ENCODE measurements at regions not wholly inside any gene's neighbourhood (a gene's known extent, or its start where the extent isn't known, plus 50 kb on each side); places are given as distances from the start of the nearest gene placed in this dataset.

GRCh38 chr16:48479955-48480354, 94.7 kb upstream of the SIAH1 start:
- TF ChIP-seq POLR2AphosphoS5 (IDR thresholded peaks at IDR 0.05; ENCODE audit: insufficient read depth, low read depth, low read length) (no peak), MAX (IDR thresholded peaks at IDR 0.05; ENCODE audit: insufficient read depth, insufficient read length) (no peak), CTCF (IDR thresholded peaks at IDR 0.05; ENCODE audit: extremely low read depth in 1 of 2, insufficient read depth in 1 of 2, low read depth in 1 of 2, low read length in 2 of 2) (no peak), POLR2A (IDR thresholded peaks at IDR 0.05; ENCODE audit: low read depth, low read length) (no peak), GATA2 (IDR thresholded peaks at IDR 0.05; ENCODE audit: insufficient read depth, insufficient read length, low read depth, low read length) (no peak), JUN (IDR thresholded peaks at IDR 0.05; ENCODE audit: borderline replicate concordance, insufficient read depth, insufficient read length, low read depth) (no peak), EZH2 (IDR thresholded peaks at IDR 0.05; ENCODE audit: borderline replicate concordance, low read depth, low read length, severe bottlenecking) (no peak)
- CTCF ChIA-PET: interaction anchor here (1.1 kb wide), 1 partner anchor 13 kb away, joined by 4 read pairs; no protein-coding TSS in a partner anchor
- no TSS peak for BruUV-seq (replicated peaks)
- H2AFZ ChIP-seq (ENCODE audit: low read depth, low read length): no peak overlapping the region
- H3K9ac ChIP-seq (replicated peaks; ENCODE audit: extremely low read depth, insufficient read depth, low read length): no peak overlapping the region
- H3K9me3 ChIP-seq (replicated peaks; ENCODE audit: control insufficient read depth, insufficient read depth, low read length): no peaks in the 10 kb centered on the region
- H3K27me3 ChIP-seq (ENCODE audit: control insufficient read depth in 2 of 2, insufficient read depth in 2 of 2, low read length in 2 of 2): peaks cover 0 to 2% of the 10 kb centered on the region in 2 experiments
- no peaks in the 10 kb centered on the region for H4K20me1 ChIP-seq (replicated peaks; ENCODE audit: control insufficient read depth, extremely low read depth, insufficient read depth, low read length)
- H3K27ac ChIP-seq (ENCODE audit: insufficient read depth, low read depth, low read length): no peak overlapping the region
- no peaks in the 10 kb centered on the region for H3K9me1 ChIP-seq (replicated peaks; ENCODE audit: control insufficient read depth, extremely low read depth, insufficient read depth, low read length)
- H3K36me3 ChIP-seq (ENCODE audit: control insufficient read depth in 2 of 2, extremely low read depth in 1 of 2, insufficient read depth in 2 of 2, low read length in 2 of 2): no peaks in the 10 kb centered on the region
- FAIRE-seq: no peak
- intact Hi-C loops (cut with micrococcal nuclease) (no loop called here), dilution Hi-C loops (cut with MboI; ENCODE audit: extremely low pct_ligation_motif_present, low sequenced_read_pairs) (no loop called here)
- H3K4me2 ChIP-seq (ENCODE audit: insufficient read depth, low read length): no peak overlapping the region
- DNase-seq (ENCODE audit: low read depth, low spot score): no peak
- H3K4me3 ChIP-seq (replicated peaks in 1 of 3; ENCODE audit: insufficient read depth in 1 of 3, low read depth in 1 of 3, low read length in 3 of 3): no peak overlapping the region
- H3K4me1 ChIP-seq (ENCODE audit: control insufficient read depth, extremely low read depth, insufficient read depth, low read length): no peaks in the 10 kb centered on the region
- POLR2A ChIA-PET: no interaction called here
- no peaks in the 10 kb centered on the region for H3K79me2 ChIP-seq (ENCODE audit: control insufficient read depth, insufficient read depth, low read length)

Data from endothelial cell of umbilical vein (primary cell).